ENCODE measurements at regions not wholly inside any gene's neighbourhood (a gene's known extent, or its start where the extent isn't known, plus 50 kb on each side); places are given as distances from the start of the nearest gene placed in this dataset.
A peak's percentile ranks its signal among the peaks of the same experiment; 100 is the strongest.

- Histone ChIP-seq H4K20me1 (ENCODE audit: insufficient read depth, low read length) (no peaks in the 10 kb centered on the region), H3K4me1 (ENCODE audit: insufficient read depth, low read length) (peaks cover 57% of the 10 kb centered on the region), H3K27ac (ENCODE audit: extremely low read length, insufficient read depth, low read length) (no peak overlapping the region), H3K9ac (ENCODE audit: insufficient read depth, low read depth, low read length) (no peak overlapping the region), H3K4me3 (replicated peaks in 1 of 3; ENCODE audit: insufficient read depth in 1 of 3, low read depth in 2 of 3, low read length in 3 of 3) (no peak overlapping the region), H2AFZ (ENCODE audit: low read length) (no peak overlapping the region), H3K9me3 (ENCODE audit: low read length) (no peaks in the 10 kb centered on the region), H3K4me2 (ENCODE audit: low read depth, low read length) (no peak overlapping the region), H3K27me3 (ENCODE audit: control insufficient read depth in 1 of 2, insufficient read depth in 2 of 2, low read length in 2 of 2) (no peaks in the 10 kb centered on the region), H3K36me3 (replicated peaks in 1 of 2; ENCODE audit: control insufficient read depth in 1 of 2, insufficient read depth in 2 of 2, low read length in 2 of 2) (no peaks in the 10 kb centered on the region), H3K79me2 (ENCODE audit: insufficient read depth, low read length) (no peaks in the 10 kb centered on the region)
- CTCF ChIA-PET (ENCODE audit: low intra/inter-chr PET ratio, low total read pairs): no interaction called here
- POLR2A ChIA-PET: no interaction called here
- intact Hi-C loops (cut with micrococcal nuclease; ENCODE audit: unreplicated experiment) (no loop called here), in situ Hi-C loops (cut with HindIII; ENCODE audit: extremely low pct_ligation_motif_present, low pct_unique_long_range_greater_than_20kb) (no loop called here)
- FAIRE-seq: no peak
- peak; percentile 96 for TF ChIP-seq ZNF264 (CRISPR knock-in tag; IDR thresholded peaks at IDR 0.05)
- TF ChIP-seq ZNF12 (CRISPR knock-in tag; IDR thresholded peaks at IDR 0.05): peak; percentile 94
- TF ChIP-seq TRIM24 (CRISPR knock-in tag; IDR thresholded peaks at IDR 0.05): no peak
- DNase-seq (ENCODE audit: low spot score): no peak
- BruUV-seq (replicated peaks): TSS peak; percentile 98
- 100% methylated on average over 2 of the region's 2 CpGs for WGBS (ENCODE audit: low lambda C conversion rate)
- no peak for ATAC-seq
Observed at GRCh38 chr1:229018674-229019295, 252.1 kb upstream of the RAB4A start.

DNA sequence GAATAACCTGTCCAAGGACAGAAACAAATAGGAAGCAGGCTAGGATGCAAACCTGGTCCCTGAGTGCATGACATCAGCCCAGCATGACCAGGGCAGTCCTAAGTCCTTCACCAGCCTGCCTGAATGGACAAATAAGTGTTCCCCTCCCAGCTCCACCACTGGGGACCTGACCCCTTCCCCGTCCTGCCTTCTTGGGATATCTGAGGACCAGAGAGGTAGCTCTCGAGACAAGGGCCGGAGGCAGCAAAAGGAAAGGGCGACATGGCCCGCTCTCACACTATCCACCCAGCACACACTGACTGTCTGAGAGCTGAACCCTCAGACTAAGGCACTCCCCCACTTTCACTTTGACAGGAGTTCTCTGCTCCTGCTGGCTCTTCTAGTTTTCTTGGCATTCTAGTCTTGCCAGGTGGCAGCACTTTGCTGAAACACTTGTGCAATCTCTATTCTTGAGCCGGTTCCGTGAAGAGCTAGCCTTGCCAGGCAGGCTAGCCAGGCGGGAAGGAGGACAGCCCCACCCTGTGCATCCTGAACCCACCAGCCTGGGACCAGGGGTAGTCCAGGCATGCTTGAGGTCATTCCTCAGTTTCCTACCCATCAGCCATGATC lies 251.1 kb upstream of the RAB4A start:
- ATAC-seq: no peak
- Histone ChIP-seq H3K27me3 (ENCODE audit: control insufficient read depth in 1 of 2, insufficient read depth in 2 of 2, low read length in 2 of 2) (no peaks in the 10 kb centered on the region), H3K9me3 (ENCODE audit: low read length) (no peaks in the 10 kb centered on the region), H3K27ac (ENCODE audit: extremely low read length, insufficient read depth, low read length) (no peak overlapping the region), H3K4me3 (replicated peaks in 1 of 3; ENCODE audit: insufficient read depth in 1 of 3, low read depth in 2 of 3, low read length in 3 of 3) (no peak overlapping the region), H3K4me1 (ENCODE audit: insufficient read depth, low read length) (peaks cover 58% of the 10 kb centered on the region), H3K36me3 (replicated peaks in 1 of 2; ENCODE audit: control insufficient read depth in 1 of 2, insufficient read depth in 2 of 2, low read length in 2 of 2) (no peaks in the 10 kb centered on the region), H3K9ac (ENCODE audit: insufficient read depth, low read depth, low read length) (peak overlapping the region; percentile 1; the same call in 1 of the 2 replicates), H3K79me2 (ENCODE audit: insufficient read depth, low read length) (no peaks in the 10 kb centered on the region), H2AFZ (ENCODE audit: low read length) (peak overlapping the region; percentile 61), H3K4me2 (ENCODE audit: low read depth, low read length) (no peak overlapping the region), H4K20me1 (ENCODE audit: insufficient read depth, low read length) (no peaks in the 10 kb centered on the region)
- WGBS (ENCODE audit: low lambda C conversion rate): 64% methylated on average over 8 of the region's 8 CpGs
- ChIA-PET POLR2A (interaction anchor here (0.7 to 1.7 kb wide), 4 partner anchors 12 to 110 kb away, joined by 3 to 8 read pairs (median 6); no protein-coding TSS in a partner anchor), CTCF (ENCODE audit: low intra/inter-chr PET ratio, low total read pairs) (no interaction called here)
- DNase-seq (ENCODE audit: low spot score): peak; percentile 66
- BruUV-seq (replicated peaks): TSS peak; percentile 97
- intact Hi-C loops (cut with micrococcal nuclease; ENCODE audit: unreplicated experiment): loop anchor here (10.0 kb wide), 1 partner anchor 205 kb away; no protein-coding TSS in a partner anchor
- in situ Hi-C loops (cut with HindIII; ENCODE audit: extremely low pct_ligation_motif_present, low pct_unique_long_range_greater_than_20kb): no loop called here
- FAIRE-seq: peak; percentile 75
- TF ChIP-seq ZNF768 (CRISPR knock-in tag; IDR thresholded peaks at IDR 0.05) (peak; percentile 3; the same call in 1 of the 2 replicates), SP4 (CRISPR knock-in tag; IDR thresholded peaks at IDR 0.05) (no peak), MAFG (CRISPR knock-in tag; IDR thresholded peaks at IDR 0.05) (no peak), ZBTB8A (CRISPR knock-in tag; IDR thresholded peaks at IDR 0.05; ENCODE audit: borderline replicate concordance, low read depth) (no peak), HDAC2 (CRISPR knock-in tag; IDR thresholded peaks at IDR 0.05) (0 out of 2 replicates have a peak, but pooled peaks have one; percentile 1), ZNF530 (CRISPR knock-in tag; IDR thresholded peaks at IDR 0.05; ENCODE audit: low read depth) (no peak), HOMEZ (CRISPR knock-in tag; IDR thresholded peaks at IDR 0.05; ENCODE audit: low read depth) (peak; percentile 3; the same call in 1 of the 2 replicates), THAP9 (CRISPR knock-in tag; IDR thresholded peaks at IDR 0.05; ENCODE audit: borderline replicate concordance) (no peak), RCOR2 (CRISPR knock-in tag; IDR thresholded peaks at IDR 0.05) (no peak)
- TF ChIP-seq, protein P1, sequence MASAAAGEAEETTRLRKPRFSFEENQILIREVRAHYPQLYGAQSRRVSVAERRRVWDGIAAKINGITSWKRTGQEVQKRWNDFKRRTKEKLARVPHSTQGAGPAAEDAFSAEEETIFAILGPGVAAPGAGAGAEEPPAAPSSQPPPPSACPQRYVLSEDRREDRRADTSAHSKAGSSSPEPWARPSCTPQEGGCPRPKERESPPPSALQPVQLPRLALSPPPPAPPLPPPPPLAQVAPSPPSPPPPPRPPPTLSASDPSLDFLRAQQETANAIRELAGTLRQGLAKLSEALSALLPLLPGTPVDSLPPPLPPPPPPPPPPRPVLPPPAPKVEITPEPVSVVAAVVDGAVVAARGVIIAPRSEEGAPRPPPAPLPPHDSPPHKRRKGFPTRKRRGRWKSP (CRISPR knock-in tag; IDR thresholded peaks at IDR 0.05): no peak

All from HepG2 (cell line).